Activated T-cell treated with anti-CD3 and anti-CD28 coated beads, Interleukin-2, amount 50 U/mL, for 48 hours (primary cell): ENCODE measurements at regions not wholly inside any gene's neighbourhood (a gene's known extent, or its start where the extent isn't known, plus 50 kb on each side); places are given as distances from the start of the nearest gene placed in this dataset.
"Not testable (repeated sequence)": the region's sequence is repeated elsewhere in the genome, so short reads cannot be mapped to it uniquely, and the experiment has no call there.

Experiments used
- DNase-seq, 2 experiments: peaks; one replicate each; pipeline ENCODE4 v3.0.0-alpha.2; 2020

DNA sequence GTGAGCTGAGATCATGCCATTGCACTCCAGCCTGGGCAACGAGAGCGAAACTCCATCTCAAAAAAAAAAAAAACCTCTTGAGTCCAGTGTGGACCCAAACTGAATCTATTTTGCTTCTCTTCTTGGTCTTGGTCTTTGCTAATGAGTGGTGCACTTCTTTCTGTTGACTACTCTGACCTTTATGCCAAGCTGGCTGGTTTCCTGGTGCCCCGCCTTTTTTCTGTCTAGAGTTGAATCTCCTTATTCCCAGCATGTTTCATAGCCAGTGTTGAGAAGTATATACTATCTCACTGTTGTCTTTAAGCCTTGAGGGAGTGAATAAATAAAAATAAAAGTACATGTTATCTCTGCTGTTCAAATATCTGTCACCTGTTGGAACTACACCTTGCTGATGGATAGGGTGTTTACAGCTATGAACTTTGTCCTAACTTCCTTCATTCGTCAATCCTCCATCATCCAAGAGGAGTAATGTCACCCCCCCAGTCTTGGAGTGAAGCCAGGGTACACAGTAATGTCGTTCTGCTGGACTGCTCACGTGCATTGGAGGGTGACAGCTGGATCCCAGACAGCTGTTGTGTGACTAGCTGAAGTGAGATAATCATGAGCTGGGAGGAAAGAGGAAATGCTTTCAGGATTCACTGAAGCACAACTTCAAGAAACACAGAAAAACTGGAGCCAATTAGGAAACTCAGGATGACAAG lies 99.3 kb upstream of the PRKG2 start:
- DNase-seq, result no peak

DNA sequence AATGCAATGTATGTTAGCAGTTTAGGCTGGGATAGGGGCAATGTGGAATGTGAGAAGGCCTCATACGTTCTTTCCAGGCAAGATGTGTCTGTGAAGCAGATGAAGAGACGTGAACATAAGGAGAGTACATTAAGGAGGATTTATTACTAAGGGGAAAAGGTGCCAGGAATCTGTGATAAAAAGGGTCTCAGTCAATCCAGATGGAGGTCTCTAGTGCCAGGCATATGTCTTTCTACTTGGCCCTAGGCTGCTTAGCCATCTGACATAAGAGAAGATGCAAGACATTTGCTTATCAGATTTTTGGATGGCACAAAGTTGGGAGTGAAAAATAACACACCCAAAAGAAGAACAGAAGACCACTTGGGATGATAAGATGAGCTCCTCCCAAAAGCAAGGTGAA lies 93.0 kb upstream of the PRKG2 start:
- no peak for DNase-seq

DNA sequence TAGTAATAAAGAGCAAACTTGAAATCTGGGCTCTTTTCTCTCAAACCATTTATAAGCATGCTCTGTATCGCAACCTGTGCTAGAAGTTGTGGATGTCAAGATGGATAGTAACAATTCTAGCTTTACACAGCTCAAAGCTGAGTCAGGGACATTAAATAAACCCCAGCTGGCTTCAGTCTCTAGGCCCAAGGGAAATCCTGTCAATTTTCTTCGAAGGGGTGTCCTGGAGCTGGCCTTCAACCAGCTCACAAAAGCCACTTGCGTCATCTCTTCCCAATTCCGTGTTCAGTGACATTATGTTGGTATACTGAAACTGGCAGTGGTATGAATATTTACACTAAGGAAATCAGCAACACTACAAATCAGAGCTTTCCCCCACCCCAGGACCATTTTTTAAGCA lies 89.8 kb upstream of the PRKG2 start:
- no peak for DNase-seq

DNA sequence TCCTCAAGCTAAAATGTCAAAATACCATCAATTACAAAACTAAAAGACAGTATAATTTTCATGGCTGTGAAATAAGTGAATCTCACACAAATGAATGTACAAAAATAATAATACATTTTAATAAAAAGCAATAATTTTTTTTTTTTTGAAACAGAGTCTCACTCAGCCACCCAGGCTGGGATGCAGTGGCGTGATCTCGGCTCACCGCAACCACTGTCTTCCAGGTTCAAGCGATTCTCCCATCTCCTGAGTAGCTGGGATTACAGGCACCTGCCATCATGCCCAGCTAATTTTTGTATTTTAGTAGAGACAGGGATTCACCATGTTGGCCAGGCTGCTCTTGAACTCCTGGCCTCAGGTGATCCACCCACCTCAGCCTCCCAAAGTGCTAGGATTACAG lies 85.3 kb upstream of the PRKG2 start:
- DNase-seq, result not testable (repeated sequence)

DNA sequence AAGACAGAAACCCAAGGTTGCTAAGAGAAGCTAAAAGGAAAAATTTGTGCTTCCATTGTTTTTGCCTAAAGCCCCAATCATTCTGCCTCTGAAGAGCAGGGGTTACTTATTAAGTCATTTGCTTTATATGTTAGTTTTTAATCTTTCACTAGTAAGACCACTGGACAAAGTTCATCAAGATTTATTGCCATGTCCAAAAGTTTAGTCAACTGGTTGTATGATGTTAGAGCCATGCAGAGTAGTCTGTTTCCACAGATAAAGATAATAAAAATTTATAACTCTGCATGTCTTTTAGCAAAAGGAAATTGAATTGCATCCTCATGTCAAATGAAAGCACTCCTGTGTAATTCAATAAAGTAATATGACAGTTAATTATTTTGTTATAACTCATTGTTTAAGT lies 75.8 kb upstream of the PRKG2 start:
- no peak for DNase-seq

DNA sequence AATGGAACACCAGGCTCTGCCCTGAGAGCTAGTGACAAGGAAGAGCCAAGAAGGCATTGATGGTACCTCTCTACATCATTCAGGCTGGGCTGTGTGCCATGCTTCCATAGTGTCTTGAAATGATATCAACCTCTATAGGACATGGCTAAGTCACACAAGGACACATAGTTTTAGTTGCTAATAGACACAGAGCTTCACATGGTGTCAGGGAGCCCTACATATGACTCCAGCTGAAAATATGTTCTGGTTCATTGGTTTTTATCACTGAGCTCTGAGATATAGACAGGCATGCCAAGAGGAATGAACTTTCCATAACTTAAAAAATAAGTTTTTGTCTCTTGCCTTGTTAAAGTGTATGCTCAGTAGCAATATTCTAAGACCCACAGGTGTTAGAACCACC lies 72.1 kb upstream of the PRKG2 start:
- no peak for DNase-seq

DNA sequence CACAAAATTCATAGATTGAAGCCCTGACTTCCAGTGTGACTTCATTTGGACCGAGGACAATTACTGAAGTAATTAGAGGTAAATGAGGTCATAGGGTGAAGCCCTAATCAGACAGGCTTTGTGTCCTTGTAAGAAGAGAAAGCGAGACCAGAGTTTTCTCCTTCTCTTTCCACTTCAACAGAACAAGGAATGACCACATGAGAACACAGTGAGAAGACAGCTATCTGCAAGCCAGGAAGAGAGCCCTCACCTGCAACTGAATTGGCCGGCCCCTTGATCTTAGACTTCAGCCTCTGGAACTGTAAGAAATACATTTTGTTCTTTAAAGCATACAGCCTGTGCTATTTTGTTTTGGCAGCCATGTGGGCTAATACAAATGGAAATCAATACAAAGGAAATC lies 67.1 kb upstream of the PRKG2 start:
- no peak for DNase-seq

DNA sequence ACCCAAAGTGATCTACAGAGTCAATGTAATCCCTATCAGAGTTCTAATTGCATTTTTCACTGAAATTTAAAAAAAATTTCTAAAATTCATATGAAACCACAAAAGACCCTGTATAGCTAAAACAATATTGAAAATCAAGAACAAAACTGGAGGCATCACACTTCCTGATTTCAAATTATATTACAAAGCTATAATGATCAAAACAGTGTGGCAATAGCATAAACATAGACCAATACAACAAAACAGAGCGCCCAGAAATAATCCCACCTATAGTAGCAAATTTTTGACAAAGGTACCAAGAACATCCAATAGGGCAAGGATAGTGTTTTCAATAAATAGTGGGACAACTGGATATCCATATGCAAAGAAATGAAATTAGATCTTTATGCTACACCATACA lies 59.4 kb upstream of the PRKG2 start:
- no peak for DNase-seq

DNA sequence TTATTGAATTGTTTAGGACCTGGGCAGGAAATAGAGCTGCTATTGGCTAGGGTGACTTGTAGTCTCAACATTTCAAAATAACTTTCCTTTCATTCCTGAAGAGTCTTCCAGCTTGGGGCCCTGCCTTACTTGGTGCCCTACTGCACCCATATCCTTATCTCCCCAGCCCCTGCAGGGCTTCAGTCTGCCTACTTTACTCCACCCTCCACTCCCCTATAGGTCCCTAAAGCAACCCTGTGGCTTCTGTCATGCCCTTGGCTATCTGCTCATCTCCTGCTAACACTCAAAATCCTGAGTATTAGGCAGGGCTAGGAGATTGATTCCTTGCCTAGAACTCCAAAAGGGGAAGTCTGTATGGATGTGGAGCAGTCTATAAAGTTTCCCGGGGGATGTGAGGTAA lies 57.6 kb upstream of the PRKG2 start:
- no peak for DNase-seq
